ENCODE measurements at regions not wholly inside any gene's neighbourhood (a gene's known extent, or its start where the extent isn't known, plus 50 kb on each side); places are given as distances from the start of the nearest gene placed in this dataset.
"Not testable (repeated sequence)": the region's sequence is repeated elsewhere in the genome, so short reads cannot be mapped to it uniquely, and the experiment has no call there.

GRCh38 chr1:88296642-88297041 is 387.4 kb upstream of the PKN2 start:
- DNase-seq (ENCODE audit: low read depth): no peak

DNA sequence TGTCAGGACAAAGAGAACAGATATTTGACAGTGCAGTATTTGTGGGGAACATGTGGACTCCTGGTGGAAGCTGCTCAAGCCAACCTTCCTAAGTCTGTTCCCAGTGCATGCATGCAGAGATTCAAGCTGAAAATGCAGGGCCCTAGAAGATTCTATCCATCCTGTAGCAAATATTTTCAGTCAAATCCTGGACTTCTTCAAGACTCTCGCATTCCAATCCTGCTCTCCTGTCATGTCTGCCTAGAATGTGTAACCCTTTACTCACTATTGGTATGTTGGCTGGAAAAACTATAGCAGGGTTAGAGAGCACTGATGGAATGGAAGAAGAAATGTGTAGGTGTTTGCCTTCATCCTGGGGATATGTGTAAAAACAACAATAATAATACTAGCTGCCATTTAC is 385.6 kb upstream of the PKN2 start:
- no peak for DNase-seq (ENCODE audit: low read depth)

DNA sequence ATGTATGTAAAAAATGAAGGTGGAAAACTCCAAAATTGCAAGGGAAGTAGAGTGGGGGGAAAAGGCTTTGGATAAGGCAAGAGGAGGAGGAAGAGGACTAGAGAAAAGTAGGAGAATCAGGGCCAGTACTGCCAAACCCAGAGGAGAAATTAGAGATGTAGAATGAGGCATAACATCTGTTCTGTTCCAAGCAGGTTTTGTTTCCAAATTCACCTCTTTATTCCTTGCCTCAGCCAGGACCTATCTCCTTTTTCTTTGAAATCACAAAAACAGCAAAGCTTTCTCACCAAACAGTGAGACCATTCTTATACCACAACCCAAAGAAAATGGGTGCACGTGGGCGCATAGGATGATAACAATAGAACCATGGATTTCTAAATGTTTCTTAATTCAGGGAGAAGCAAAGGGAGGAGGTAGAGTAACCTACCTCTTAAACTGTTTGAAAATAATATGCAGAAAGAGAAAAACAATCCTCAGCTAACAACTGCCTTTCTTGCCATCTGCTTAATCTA is 383.3 kb upstream of the PKN2 start:
- DNase-seq (ENCODE audit: low read depth): no peak

- no peak for DNase-seq (ENCODE audit: low read depth)
These were observed 381.1 kb upstream of the PKN2 start for GRCh38 chr1:88302843-88303486.

DNA sequence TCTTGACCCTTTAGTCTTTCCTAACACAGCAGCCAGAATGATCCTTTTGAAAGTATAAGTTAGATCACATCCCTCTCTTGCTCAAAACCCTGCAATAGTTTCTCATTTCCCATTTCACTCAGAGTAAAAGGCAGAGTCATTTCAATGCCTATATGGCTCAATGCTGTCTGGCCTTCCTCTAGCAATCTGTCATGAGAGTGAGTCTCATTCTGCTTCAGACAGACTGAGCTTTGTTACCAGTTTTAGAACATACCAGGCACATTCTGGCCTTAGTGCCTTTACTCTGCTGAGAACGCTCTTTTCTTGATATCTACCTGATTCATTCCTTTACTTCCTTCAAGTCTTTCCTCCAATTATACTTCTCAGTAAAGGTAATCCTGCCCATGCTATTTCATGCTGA is 372.8 kb upstream of the PKN2 start:
- no peak for DNase-seq (ENCODE audit: low read depth)

DNA sequence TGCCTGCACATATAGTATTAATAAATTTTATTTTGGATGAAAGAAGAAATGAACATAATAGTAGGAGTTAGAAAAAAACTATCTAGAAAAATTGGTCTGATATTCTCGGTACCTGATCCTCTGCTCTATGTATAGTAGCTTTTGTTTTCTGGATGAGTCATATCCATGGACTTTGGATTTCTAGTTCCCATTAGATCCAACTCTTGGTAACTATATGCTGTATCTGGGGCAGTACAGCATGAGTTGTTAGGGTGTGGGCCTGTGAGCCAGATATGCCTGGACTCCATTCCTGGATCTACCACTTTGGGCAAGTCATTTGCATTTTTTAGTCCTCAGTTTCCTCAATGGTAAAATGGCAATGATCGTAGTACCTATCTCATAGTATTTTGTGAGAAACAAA is 372.2 kb upstream of the PKN2 start:
- DNase-seq (ENCODE audit: low read depth): no peak

GRCh38 chr1:88317396-88317795 is 366.7 kb upstream of the PKN2 start:
- DNase-seq (ENCODE audit: low read depth): no peak

DNA sequence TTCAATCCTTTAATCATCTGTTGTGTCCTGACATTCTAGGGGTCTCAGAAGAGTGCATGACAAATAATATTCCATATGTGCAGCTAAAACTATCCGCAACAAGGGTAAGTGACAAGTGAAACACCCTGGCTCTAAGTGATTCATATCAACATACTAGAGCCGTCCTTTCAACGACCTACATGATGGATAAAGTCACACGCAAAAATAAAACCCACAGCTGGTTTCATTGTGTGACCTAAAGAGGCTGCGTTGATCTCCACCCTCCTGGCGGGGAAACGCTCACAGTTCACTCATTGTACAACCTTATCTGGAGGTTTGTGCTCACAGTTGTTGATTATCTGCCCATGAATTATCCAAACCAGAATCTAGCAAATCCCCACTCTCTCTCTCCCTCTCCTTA is 365.3 kb upstream of the PKN2 start:
- DNase-seq (ENCODE audit: low read depth): no peak

DNA sequence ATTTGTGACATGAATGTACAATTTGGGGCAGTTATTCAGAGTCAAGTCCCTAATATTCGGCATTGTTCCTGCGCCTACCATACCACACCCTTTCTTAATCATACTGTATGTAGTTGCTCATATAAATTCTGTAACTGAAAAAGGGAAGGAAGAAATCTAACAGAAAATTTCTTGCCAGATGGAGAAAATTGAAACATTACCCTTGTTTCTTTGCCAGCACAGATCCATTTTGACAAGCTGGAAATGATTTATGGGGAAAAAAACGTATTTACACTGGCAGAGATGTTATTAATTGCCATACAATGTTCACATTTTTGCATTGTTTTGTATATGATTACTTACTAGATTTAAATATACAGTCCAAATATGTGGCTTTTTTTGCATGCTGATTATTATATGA is 363.8 kb upstream of the PKN2 start:
- DNase-seq (ENCODE audit: low read depth): no peak

- DNase-seq (ENCODE audit: low read depth): no peak
These were observed 362.4 kb upstream of the PKN2 start for GRCh38 chr1:88321706-88322105.

- no peak for DNase-seq (ENCODE audit: low read depth)
These were observed 359.2 kb upstream of the PKN2 start for GRCh38 chr1:88324899-88325298.

GRCh38 chr1:88327391-88328267 is 356.4 kb upstream of the PKN2 start:
- no peak for DNase-seq (ENCODE audit: low read depth)

GRCh38 chr1:88330201-88330600 is 353.9 kb upstream of the PKN2 start:
- DNase-seq (ENCODE audit: low read depth): no peak

DNA sequence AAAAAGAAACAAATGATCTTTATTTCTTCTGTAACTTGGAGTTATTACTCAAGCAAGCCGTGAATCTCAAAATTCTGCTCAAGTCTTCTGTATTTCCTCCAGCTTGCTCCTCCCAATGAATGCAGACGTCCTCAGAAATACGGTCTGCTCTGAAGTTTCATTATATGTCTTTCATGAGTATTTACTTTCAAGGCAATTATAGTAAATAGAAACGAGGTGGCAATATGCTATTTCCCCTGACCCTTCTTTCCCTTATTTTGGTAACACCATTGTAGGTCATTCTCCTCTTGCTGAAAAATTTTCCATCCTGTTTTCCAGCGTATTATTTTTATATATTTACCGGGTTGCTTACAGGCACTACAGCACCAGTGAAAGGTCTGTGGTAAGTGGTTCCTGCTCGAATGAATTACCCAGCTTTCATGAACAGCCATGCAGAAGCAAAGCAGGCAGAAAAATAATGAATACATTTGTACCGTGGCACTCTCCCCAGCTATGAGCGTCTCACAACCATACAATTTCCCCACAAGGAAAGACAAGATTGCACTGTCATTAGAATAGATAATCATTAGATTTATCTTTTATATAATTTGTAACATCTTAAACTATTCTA is 350.9 kb upstream of the PKN2 start:
- no peak for DNase-seq (ENCODE audit: low read depth)

- no peak for DNase-seq (ENCODE audit: low read depth)
These were observed 342.6 kb upstream of the PKN2 start for GRCh38 chr1:88341447-88341846.

DNA sequence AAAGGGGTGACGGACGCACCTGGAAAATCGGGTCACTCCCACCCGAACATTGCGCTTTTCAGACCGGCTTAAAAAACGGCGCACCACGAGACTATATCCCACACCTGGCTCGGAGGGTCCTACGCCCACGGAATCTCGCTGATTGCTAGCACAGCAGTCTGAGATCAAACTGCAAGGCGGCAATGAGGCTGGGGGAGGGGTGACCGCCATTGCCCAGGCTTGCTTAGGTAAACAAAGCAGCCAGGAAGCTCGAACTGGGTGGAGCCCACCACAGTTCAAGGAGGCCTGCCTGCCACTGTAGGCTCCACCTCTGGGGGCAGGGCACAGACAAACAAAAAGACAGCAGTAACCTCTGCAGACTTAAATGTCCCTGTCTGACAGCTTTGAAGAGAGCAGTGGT is 342.0 kb upstream of the PKN2 start:
- not testable (repeated sequence) for DNase-seq (ENCODE audit: low read depth)

GRCh38 chr1:88350648-88351047 is 333.4 kb upstream of the PKN2 start:
- DNase-seq (ENCODE audit: low read depth): no peak

DNA sequence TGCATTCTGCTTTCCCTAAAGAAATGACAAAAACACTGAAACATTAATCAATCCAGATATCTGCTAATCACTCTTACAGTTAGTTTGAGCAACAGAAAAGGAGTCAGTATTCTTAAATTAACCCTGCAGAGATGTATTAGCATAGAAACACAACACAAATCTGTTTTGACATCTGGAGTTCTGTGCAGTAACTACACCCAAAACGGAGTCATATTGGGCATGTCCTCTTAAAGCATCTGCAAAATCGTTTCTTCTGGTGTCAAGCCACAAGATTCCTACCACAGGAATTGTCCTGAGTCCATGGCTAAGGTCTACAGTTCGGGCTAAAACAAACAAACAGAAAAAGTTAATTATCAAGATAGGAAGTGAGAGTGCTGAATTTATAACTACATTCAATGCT is 332.1 kb upstream of the PKN2 start:
- DNase-seq (ENCODE audit: low read depth): no peak

DNA sequence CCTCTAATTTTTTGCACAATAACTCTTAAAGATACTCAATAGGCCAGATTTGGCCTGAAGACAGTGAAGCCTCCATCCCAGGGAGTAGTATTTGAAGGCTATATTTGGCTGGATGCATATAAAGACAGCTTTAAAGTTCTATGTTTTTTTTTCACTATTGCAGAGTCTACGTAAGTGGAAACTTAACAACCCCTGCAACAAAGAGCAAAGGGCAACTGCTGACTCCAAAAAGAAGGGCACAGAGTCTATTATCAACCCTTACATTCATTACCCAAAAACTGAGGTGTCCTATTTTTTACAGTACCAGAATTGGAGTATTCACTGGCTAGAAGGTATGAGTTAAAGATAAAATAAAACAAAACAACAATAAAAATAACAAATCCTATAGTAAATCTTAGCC is 329.8 kb upstream of the PKN2 start:
- DNase-seq (ENCODE audit: low read depth): no peak

- no peak for DNase-seq (ENCODE audit: low read depth)
These were observed 326.3 kb upstream of the PKN2 start for GRCh38 chr1:88357729-88358128.

- DNase-seq (ENCODE audit: low read depth): no peak
These were observed 312.5 kb upstream of the PKN2 start for GRCh38 chr1:88371436-88372023.

GRCh38 chr1:88375977-88376376 is 308.1 kb upstream of the PKN2 start:
- no peak for DNase-seq (ENCODE audit: low read depth)

DNA sequence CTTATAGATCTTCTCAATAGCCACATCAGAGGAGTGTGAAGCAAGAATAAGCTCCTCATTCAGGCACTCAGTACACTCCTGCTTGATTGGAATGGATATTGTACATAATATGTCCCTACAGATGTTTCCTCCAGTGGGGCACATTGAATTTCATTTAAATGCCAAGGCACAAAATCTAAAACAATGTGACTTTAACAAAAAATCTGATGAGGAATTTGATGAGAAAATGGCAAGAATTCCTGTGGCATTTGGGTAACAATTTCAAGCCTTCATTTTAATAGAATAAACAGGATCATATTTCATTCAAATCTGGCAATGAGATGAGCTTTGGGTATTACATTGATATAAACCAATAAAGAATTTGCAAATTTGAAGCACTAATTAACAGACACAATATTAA is 307.7 kb upstream of the PKN2 start:
- DNase-seq (ENCODE audit: low read depth): no peak
